ENCODE measurements at regions not wholly inside any gene's neighbourhood (a gene's known extent, or its start where the extent isn't known, plus 50 kb on each side); places are given as distances from the start of the nearest gene placed in this dataset.

- no peak for TF ChIP-seq CTCF (optimal IDR thresholded peaks at IDR 0.05 in 1 of 3, IDR thresholded peaks at IDR 0.05 in 1 of 3, conservative IDR thresholded peaks at IDR 0.05 in 1 of 3; ENCODE audit: extremely low read depth in 1 of 3, insufficient read depth in 2 of 3, low read length in 3 of 3)
- no peak for TF ChIP-seq EZH2 (IDR thresholded peaks at IDR 0.05; ENCODE audit: low read length)
Observed at GRCh38 chr20:12199703-12200102, 282.0 kb downstream of the BTBD3 start.
